PC-9 (cell line): ENCODE measurements at regions not wholly inside any gene's neighbourhood (a gene's known extent, or its start where the extent isn't known, plus 50 kb on each side); places are given as distances from the start of the nearest gene placed in this dataset.

Experiments
- BruUV-seq: library from RNA; stranded (reverse); fragments of 400-500 nt; replicated peaks from 2 replicates; lab custom pipeline; 2021; lab: Mats Ljungman, UMichigan
- CTCF ChIA-PET: fragments of 300-600 bp; sonication (Branson Sonifier 250); formaldehyde crosslinking; loops from one replicate; lab custom pipeline; 2022; ENCODE audit warnings: antibody characterized with exemption; lab: Charles Lee
- POLR2A ChIA-PET: fragments of 300-600 bp; sonication (Branson Sonifier 250); formaldehyde crosslinking; loops from one replicate; lab custom pipeline; 2022; ENCODE audit warnings: antibody characterized with exemption; ENCODE audit not compliant: unreplicated experiment; lab: Charles Lee
- DNase-seq, 2 experiments: peaks; one replicate each; pipeline versions ENCODE4 v3.0.0 to v3.0.0-alpha.2; 2015 to 2022; ENCODE audit warnings: mixed read lengths in 1 of 2
- H2AFZ ChIP-seq: fragments of 200-600 bp; sonication (generic); 2 replicates; pipeline ENCODE4 v1.8.1; 2017; ENCODE audit warnings: antibody characterized with exemption
- H3F3A ChIP-seq: fragments of 200-600 bp; sonication (generic); 2 replicates; pipeline ENCODE4 v1.8.1; 2017; ENCODE audit warnings: antibody characterized with exemption, mild to moderate bottlenecking, low read depth; ENCODE audit not compliant: insufficient read depth
- H3K27ac ChIP-seq: fragments of 200-600 bp; sonication (generic); 2 replicates; pipeline ENCODE4 v1.6.1; 2016; ENCODE audit warnings: mixed run types
- H3K27me3 ChIP-seq: fragments of 200-600 bp; sonication (generic); 2 replicates; pipeline ENCODE4 v1.6.1; 2016; ENCODE audit warnings: low read depth, mixed run types; ENCODE audit not compliant: insufficient read depth
- H3K36me3 ChIP-seq: fragments of 200-600 bp; sonication (generic); 2 replicates; pipeline ENCODE4 v1.6.1; 2016; ENCODE audit warnings: low read depth, mixed run types
- H3K4me1 ChIP-seq: fragments of 200-600 bp; sonication (generic); replicated peaks from 2 replicates; pipeline ENCODE4 v1.6.1; 2016; ENCODE audit warnings: mixed run types; ENCODE audit not compliant: insufficient read depth
- H3K4me2 ChIP-seq: fragments of 200-600 bp; sonication (generic); 2 replicates; pipeline ENCODE4 v1.6.1; 2017; ENCODE audit warnings: mixed run types
- H3K4me3 ChIP-seq: fragments of 200-600 bp; sonication (generic); 2 replicates; pipeline ENCODE4 v1.6.1; 2016; ENCODE audit warnings: mixed run types
- H3K79me2 ChIP-seq: fragments of 200-600 bp; sonication (generic); 2 replicates; pipeline ENCODE4 v1.6.1; 2017; ENCODE audit warnings: low read depth, mixed run types
- H3K9me2 ChIP-seq: fragments of 200-600 bp; sonication (generic); 2 replicates; pipeline ENCODE4 v1.8.1; 2017; ENCODE audit warnings: mild to moderate bottlenecking; ENCODE audit not compliant: insufficient read depth
- H3K9me3 ChIP-seq: fragments of 200-600 bp; sonication (generic); 2 replicates; pipeline ENCODE4 v1.8.1; 2016; ENCODE audit warnings: low read depth; ENCODE audit not compliant: insufficient read depth
- H4K20me1 ChIP-seq: fragments of 200-600 bp; sonication (generic); 2 replicates; pipeline ENCODE4 v1.8.1; 2017; ENCODE audit not compliant: insufficient read depth
- EZH2 ChIP-seq: fragments of 200-600 bp; sonication (generic); IDR thresholded peaks from 2 replicates; pipeline ENCODE4 v1.8.0; 2017; ENCODE audit warnings: antibody characterized with exemption, low read depth
- intact Hi-C: fragments of 100-400 bp; cut with micrococcal nuclease; formaldehyde crosslinking; loops from one replicate; pipeline ENCODE4 v1.10.0; 2022; ENCODE audit not compliant: unreplicated experiment
- TF ChIP-seq, protein P1 (sequence below): fragments of 200-600 bp; sonication (generic); conservative IDR thresholded peaks from 2 replicates; pipeline ENCODE4 v1.6.1; 2017; ENCODE audit warnings: mixed run types, antibody characterized with exemption, mild to moderate bottlenecking, moderate library complexity

DNA sequence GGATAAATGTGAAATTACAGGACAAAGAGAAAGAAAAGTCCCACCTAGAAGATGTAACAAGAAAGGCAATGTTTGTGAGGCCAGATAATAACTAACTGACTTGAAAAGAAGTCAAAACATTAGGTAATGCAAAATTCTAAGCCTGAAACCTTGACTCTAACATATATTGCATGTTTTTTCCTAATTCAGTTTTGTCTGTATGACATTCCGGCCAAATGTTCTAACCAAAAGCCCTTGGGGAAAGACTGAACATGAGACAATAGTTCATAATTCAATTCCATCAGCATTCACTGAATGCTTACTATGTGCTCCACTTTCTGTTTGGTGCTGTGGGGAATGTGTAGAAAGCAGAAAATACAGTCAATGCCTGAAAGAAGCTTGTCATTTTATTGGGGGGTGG is 53.9 kb downstream of the PABIR2 start:
- H3K4me3 ChIP-seq = no peak overlapping the region
- H3K27me3 ChIP-seq = no peaks in the 10 kb centered on the region
- H3K36me3 ChIP-seq = no peaks in the 10 kb centered on the region
- no TSS peak for BruUV-seq
- TF ChIP-seq EZH2 = no peak
- TF ChIP-seq, protein P1, sequence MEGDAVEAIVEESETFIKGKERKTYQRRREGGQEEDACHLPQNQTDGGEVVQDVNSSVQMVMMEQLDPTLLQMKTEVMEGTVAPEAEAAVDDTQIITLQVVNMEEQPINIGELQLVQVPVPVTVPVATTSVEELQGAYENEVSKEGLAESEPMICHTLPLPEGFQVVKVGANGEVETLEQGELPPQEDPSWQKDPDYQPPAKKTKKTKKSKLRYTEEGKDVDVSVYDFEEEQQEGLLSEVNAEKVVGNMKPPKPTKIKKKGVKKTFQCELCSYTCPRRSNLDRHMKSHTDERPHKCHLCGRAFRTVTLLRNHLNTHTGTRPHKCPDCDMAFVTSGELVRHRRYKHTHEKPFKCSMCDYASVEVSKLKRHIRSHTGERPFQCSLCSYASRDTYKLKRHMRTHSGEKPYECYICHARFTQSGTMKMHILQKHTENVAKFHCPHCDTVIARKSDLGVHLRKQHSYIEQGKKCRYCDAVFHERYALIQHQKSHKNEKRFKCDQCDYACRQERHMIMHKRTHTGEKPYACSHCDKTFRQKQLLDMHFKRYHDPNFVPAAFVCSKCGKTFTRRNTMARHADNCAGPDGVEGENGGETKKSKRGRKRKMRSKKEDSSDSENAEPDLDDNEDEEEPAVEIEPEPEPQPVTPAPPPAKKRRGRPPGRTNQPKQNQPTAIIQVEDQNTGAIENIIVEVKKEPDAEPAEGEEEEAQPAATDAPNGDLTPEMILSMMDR = no peak
- POLR2A ChIA-PET = no interaction called here
- H3K4me2 ChIP-seq = no peak overlapping the region
- no peaks in the 10 kb centered on the region for H3K9me3 ChIP-seq
- H3K9me2 ChIP-seq = no peaks in the 10 kb centered on the region
- H4K20me1 ChIP-seq = no peaks in the 10 kb centered on the region
- intact Hi-C loops = no loop called here
- H2AFZ ChIP-seq = no peak overlapping the region
- no peaks in the 10 kb centered on the region for H3F3A ChIP-seq
- H3K79me2 ChIP-seq = no peaks in the 10 kb centered on the region
- H3K27ac ChIP-seq = no peak overlapping the region
- CTCF ChIA-PET = no interaction called here
- no peak for DNase-seq
- no peaks in the 10 kb centered on the region for H3K4me1 ChIP-seq

DNA sequence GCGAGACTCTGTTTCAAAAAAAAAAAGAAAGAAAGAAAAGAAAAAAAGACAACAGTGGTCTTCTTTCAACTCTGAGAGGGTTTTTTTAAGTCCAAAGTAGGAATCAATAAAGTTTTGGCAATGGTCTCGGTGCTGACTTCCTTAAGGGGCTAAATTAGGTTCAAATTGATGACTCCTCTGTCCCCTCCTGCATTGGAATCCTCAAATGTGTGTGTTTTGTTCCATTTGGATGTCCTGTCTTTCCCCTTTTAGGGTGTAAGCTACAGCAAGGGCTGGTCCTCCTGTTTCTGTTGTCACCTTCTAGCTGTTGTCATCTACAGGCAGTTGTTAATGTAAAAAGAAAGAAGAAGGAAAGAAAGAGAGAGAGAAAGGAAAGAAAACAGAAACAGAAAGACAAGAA is 54.4 kb downstream of the PABIR2 start:
- Histone ChIP-seq H3K36me3 (no peaks in the 10 kb centered on the region), H3K9me3 (no peaks in the 10 kb centered on the region), H3K4me2 (no peak overlapping the region), H3K79me2 (no peaks in the 10 kb centered on the region), H3K4me1 (no peaks in the 10 kb centered on the region), H3K27me3 (no peaks in the 10 kb centered on the region), H3K9me2 (no peaks in the 10 kb centered on the region), H3F3A (no peaks in the 10 kb centered on the region), H3K4me3 (no peak overlapping the region), H3K27ac (no peak overlapping the region), H2AFZ (no peak overlapping the region), H4K20me1 (no peaks in the 10 kb centered on the region)
- ChIA-PET CTCF (no interaction called here), POLR2A (no interaction called here)
- TF ChIP-seq, protein P1 = no peak
- TF ChIP-seq EZH2 = no peak
- intact Hi-C loops = no loop called here
- BruUV-seq = no TSS peak
- no peak for DNase-seq

DNA sequence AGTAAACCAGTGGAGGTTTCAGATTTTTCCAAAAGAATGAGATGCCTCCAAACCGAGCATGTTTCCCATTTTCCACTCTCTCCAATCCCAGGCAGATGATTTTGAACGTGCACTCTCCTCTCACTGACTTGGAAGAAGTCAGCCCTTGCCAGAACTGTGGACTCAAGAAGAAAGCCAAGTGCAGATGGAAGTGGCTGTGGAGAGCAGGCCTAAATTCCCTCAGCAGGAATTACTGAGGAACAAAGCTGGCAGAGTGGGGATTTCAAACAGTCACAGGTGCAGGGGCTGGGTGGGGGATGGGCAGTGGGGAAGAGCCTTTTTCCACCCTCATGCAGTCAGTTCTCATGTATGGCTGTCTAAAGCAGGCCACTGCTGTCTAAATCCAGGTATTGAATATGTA is 55.3 kb downstream of the PABIR2 start:
- Histone ChIP-seq H3K36me3 (no peaks in the 10 kb centered on the region), H3K9me2 (no peaks in the 10 kb centered on the region), H3K9me3 (no peaks in the 10 kb centered on the region), H3F3A (no peaks in the 10 kb centered on the region), H3K4me3 (no peak overlapping the region), H3K27ac (no peak overlapping the region), H3K27me3 (no peaks in the 10 kb centered on the region), H2AFZ (no peak overlapping the region), H3K4me1 (no peaks in the 10 kb centered on the region), H3K79me2 (no peaks in the 10 kb centered on the region), H3K4me2 (no peak overlapping the region), H4K20me1 (no peaks in the 10 kb centered on the region)
- ChIA-PET POLR2A (no interaction called here), CTCF (no interaction called here)
- TF ChIP-seq, protein P1 = no peak
- no peak for TF ChIP-seq EZH2
- no peak for DNase-seq
- intact Hi-C loops = no loop called here
- BruUV-seq = no TSS peak
